HepG2 (cell line): ENCODE measurements at regions not wholly inside any gene's neighbourhood (a gene's known extent, or its start where the extent isn't known, plus 50 kb on each side); places are given as distances from the start of the nearest gene placed in this dataset.

Experiments used
- BCL6 ChIP-seq: IDR thresholded peaks from 2 replicates; pipeline ENCODE4 v1.6.1; 2016; ENCODE audit warnings: missing genetic modification reagents, missing compliant biosample characterization
- EHMT2 ChIP-seq: fragments of 200-600 bp; sonication (generic); IDR thresholded peaks from 2 replicates; pipeline ENCODE4 v1.7.0; 2017; ENCODE audit warnings: antibody characterized with exemption, low read depth, low read length, borderline replicate concordance
- ELF1 ChIP-seq: sonication (generic); formaldehyde crosslinking; IDR thresholded peaks from 2 replicates; pipeline ENCODE4 v1.4.0; 2020; ENCODE audit warnings: missing genetic modification reagents
- ERF ChIP-seq: IDR thresholded peaks from 2 replicates; pipeline ENCODE4 v1.6.1; 2018; ENCODE audit warnings: missing biosample characterization, missing genetic modification reagents
- FOXJ3 ChIP-seq: sonication (generic); formaldehyde crosslinking; IDR thresholded peaks from 2 replicates; pipeline ENCODE4 v1.4.0; 2020; ENCODE audit warnings: missing genetic modification reagents, mild to moderate bottlenecking, borderline replicate concordance
- KDM3A ChIP-seq: IDR thresholded peaks from 2 replicates; pipeline ENCODE4 v1.6.1; 2018; ENCODE audit warnings: low read depth, missing compliant biosample characterization
- MED13 ChIP-seq: sonication (generic); formaldehyde crosslinking; IDR thresholded peaks from 2 replicates; pipeline ENCODE4 v1.5.0; 2020; ENCODE audit warnings: missing genetic modification reagents
- MIER2 ChIP-seq: IDR thresholded peaks from 2 replicates; pipeline ENCODE4 v1.6.1; 2016; ENCODE audit warnings: missing biosample characterization, missing genetic modification reagents
- NCOA5 ChIP-seq: sonication (generic); formaldehyde crosslinking; IDR thresholded peaks from 2 replicates; pipeline ENCODE4 v1.4.0; 2020; ENCODE audit warnings: missing genetic modification reagents
- PPARG ChIP-seq: conservative IDR thresholded peaks from 2 replicates; pipeline ENCODE4 v1.6.1; 2016; ENCODE audit warnings: missing biosample characterization, missing genetic modification reagents
- RARA ChIP-seq: IDR thresholded peaks from 2 replicates; pipeline ENCODE4 v1.6.1; 2016; ENCODE audit warnings: missing genetic modification reagents, missing compliant biosample characterization
- RFXAP ChIP-seq: sonication (generic); formaldehyde crosslinking; IDR thresholded peaks from 2 replicates; pipeline ENCODE4 v1.4.0; 2020; ENCODE audit warnings: missing genetic modification reagents, borderline replicate concordance
- SALL2 ChIP-seq: sonication (generic); formaldehyde crosslinking; IDR thresholded peaks from 2 replicates; pipeline ENCODE4 v1.8.1; 2023; ENCODE audit warnings: mild to moderate bottlenecking, missing genetic modification reagents, inconsistent platforms
- SAP130 ChIP-seq: IDR thresholded peaks from 2 replicates; pipeline ENCODE4 v1.6.1; 2016; ENCODE audit warnings: low read depth
- SNAPC2 ChIP-seq: sonication (generic); formaldehyde crosslinking; IDR thresholded peaks from 2 replicates; pipeline ENCODE4 v1.8.1; 2022; ENCODE audit warnings: mild to moderate bottlenecking, missing genetic modification reagents
- SOX13 ChIP-seq, 3 experiments: fragments of 450-650 bp in 1 of 3; sonication (generic) in 1 of 3; formaldehyde crosslinking in 1 of 3; IDR thresholded peaks in 2 of 3; conservative IDR thresholded peaks in 1 of 3; 2 replicates each; pipeline versions ENCODE4 v1.5.0 to v1.6.1; 2016 to 2020; ENCODE audit warnings: antibody characterized with exemption in 1 of 3, mild to moderate bottlenecking in 1 of 3, missing compliant biosample characterization in 1 of 3, missing genetic modification reagents in 1 of 3, moderate library complexity in 1 of 3
- SOX5 ChIP-seq: IDR thresholded peaks from 2 replicates; pipeline ENCODE4 v1.6.1; 2016; ENCODE audit warnings: borderline replicate concordance
- THYN1 ChIP-seq: sonication (generic); formaldehyde crosslinking; IDR thresholded peaks from 2 replicates; pipeline ENCODE4 v1.8.1; 2023; ENCODE audit warnings: low read depth, mild to moderate bottlenecking, moderate library complexity, missing genetic modification reagents, borderline replicate concordance
- WIZ ChIP-seq: sonication (generic); formaldehyde crosslinking; IDR thresholded peaks from 2 replicates; pipeline ENCODE4 v1.5.1; 2020; ENCODE audit warnings: mild to moderate bottlenecking, missing genetic modification reagents
- ZNF232 ChIP-seq: sonication (generic); formaldehyde crosslinking; IDR thresholded peaks from 2 replicates; pipeline ENCODE4 v1.4.0; 2020; ENCODE audit warnings: missing genetic modification reagents, borderline replicate concordance
- ZNF354B ChIP-seq: sonication (generic); formaldehyde crosslinking; IDR thresholded peaks from 2 replicates; pipeline ENCODE4 v1.8.0; 2022; ENCODE audit warnings: mild to moderate bottlenecking, missing genetic modification reagents
- ZNF792 ChIP-seq: IDR thresholded peaks from 2 replicates; pipeline ENCODE4 v1.6.1; 2016
- ZSCAN12 ChIP-seq: sonication (generic); formaldehyde crosslinking; IDR thresholded peaks from 2 replicates; pipeline ENCODE4 v1.9.0; 2021; ENCODE audit warnings: mild to moderate bottlenecking, missing genetic modification reagents
- TF ChIP-seq, protein P1 (sequence below): sonication (generic); formaldehyde crosslinking; IDR thresholded peaks from 2 replicates; pipeline ENCODE4 v1.4.0; 2020; ENCODE audit warnings: missing genetic modification reagents
- TF ChIP-seq, protein P2 (sequence below): sonication (generic); formaldehyde crosslinking; IDR thresholded peaks from 2 replicates; pipeline ENCODE4 v1.5.0; 2020; ENCODE audit warnings: missing genetic modification reagents
- TF ChIP-seq, protein P3 (sequence below): IDR thresholded peaks from 2 replicates; pipeline ENCODE4 v1.6.1; 2016
- TF ChIP-seq, protein P4 (sequence below): sonication (generic); formaldehyde crosslinking; IDR thresholded peaks from 2 replicates; pipeline ENCODE4 v1.4.0; 2020; ENCODE audit warnings: missing genetic modification reagents

DNA sequence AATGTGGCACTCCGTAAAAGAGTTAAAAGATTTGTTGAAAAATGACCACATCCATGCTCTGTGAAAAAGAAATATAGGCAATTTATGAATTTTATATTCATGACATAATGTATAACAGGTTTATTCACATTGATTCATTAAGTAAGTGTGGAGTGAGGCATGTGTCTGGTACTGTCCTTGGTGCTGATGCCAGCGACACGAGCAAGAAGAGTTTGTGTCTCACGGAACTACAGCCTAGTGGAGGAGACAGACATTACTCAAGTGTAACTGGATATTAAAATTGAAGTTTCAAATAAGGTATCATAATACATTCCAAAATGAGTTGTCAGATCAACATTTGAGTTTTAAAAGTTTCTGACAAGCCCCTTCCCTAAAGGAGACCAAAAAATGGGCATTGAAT, 122.7 kb upstream of the PRNP start (continued):
- TF ChIP-seq THYN1 (no peak), ZNF232 (CRISPR knock-in tag) (peak; percentile 45; the same call in 1 of the 2 replicates), SNAPC2 (no peak), ZSCAN12 (CRISPR knock-in tag) (0 out of 2 replicates have a peak, but pooled peaks have one; percentile 64), ERF (CRISPR knock-in tag) (0 out of 2 replicates have a peak, but pooled peaks have one; percentile 33), MIER2 (CRISPR knock-in tag) (peak; percentile 99), BCL6 (CRISPR knock-in tag) (0 out of 2 replicates have a peak, but pooled peaks have one; percentile 12), WIZ (peak; percentile 91; the same call in 1 of the 2 replicates), EHMT2 (peak; percentile 97), SALL2 (CRISPR knock-in tag) (0 out of 2 replicates have a peak, but pooled peaks have one; percentile 29), ZNF354B (CRISPR knock-in tag) (no peak), MED13 (CRISPR knock-in tag) (no peak), FOXJ3 (CRISPR knock-in tag) (no peak), NCOA5 (CRISPR knock-in tag) (no peak), PPARG (CRISPR knock-in tag) (0 out of 2 replicates have a peak, but pooled peaks have one; percentile 33), ZNF792 (CRISPR knock-in tag) (0 out of 2 replicates have a peak, but pooled peaks have one; percentile 43), RARA (peak; percentile 45; the same call in 1 of the 2 replicates), ELF1 (CRISPR knock-in tag) (no peak), SOX13 (IDR thresholded peaks at IDR 0.05) (no peak), SOX13 (CRISPR knock-in tag; conservative IDR thresholded peaks at IDR 0.05 in 1 of 2, IDR thresholded peaks at IDR 0.05 in 1 of 2) (0 out of 4 replicates have a peak, but pooled peaks of 1 of the 2 experiments have one; percentile 17), RFXAP (CRISPR knock-in tag) (0 out of 2 replicates have a peak, but pooled peaks have one; percentile 26), SOX5 (CRISPR knock-in tag) (peak; percentile 29; the same call in 1 of the 2 replicates), SAP130 (peak; percentile 48; the same call in 1 of the 2 replicates), KDM3A (CRISPR knock-in tag) (no peak)
- TF ChIP-seq, protein P1, sequence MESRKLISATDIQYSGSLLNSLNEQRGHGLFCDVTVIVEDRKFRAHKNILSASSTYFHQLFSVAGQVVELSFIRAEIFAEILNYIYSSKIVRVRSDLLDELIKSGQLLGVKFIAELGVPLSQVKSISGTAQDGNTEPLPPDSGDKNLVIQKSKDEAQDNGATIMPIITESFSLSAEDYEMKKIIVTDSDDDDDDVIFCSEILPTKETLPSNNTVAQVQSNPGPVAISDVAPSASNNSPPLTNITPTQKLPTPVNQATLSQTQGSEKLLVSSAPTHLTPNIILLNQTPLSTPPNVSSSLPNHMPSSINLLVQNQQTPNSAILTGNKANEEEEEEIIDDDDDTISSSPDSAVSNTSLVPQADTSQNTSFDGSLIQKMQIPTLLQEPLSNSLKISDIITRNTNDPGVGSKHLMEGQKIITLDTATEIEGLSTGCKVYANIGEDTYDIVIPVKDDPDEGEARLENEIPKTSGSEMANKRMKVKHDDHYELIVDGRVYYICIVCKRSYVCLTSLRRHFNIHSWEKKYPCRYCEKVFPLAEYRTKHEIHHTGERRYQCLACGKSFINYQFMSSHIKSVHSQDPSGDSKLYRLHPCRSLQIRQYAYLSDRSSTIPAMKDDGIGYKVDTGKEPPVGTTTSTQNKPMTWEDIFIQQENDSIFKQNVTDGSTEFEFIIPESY (CRISPR knock-in tag), result no peak
- TF ChIP-seq, protein P2, sequence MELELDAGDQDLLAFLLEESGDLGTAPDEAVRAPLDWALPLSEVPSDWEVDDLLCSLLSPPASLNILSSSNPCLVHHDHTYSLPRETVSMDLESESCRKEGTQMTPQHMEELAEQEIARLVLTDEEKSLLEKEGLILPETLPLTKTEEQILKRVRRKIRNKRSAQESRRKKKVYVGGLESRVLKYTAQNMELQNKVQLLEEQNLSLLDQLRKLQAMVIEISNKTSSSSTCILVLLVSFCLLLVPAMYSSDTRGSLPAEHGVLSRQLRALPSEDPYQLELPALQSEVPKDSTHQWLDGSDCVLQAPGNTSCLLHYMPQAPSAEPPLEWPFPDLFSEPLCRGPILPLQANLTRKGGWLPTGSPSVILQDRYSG (CRISPR knock-in tag), result 0 out of 2 replicates have a peak, but pooled peaks have one; percentile 38
- TF ChIP-seq, protein P3, sequence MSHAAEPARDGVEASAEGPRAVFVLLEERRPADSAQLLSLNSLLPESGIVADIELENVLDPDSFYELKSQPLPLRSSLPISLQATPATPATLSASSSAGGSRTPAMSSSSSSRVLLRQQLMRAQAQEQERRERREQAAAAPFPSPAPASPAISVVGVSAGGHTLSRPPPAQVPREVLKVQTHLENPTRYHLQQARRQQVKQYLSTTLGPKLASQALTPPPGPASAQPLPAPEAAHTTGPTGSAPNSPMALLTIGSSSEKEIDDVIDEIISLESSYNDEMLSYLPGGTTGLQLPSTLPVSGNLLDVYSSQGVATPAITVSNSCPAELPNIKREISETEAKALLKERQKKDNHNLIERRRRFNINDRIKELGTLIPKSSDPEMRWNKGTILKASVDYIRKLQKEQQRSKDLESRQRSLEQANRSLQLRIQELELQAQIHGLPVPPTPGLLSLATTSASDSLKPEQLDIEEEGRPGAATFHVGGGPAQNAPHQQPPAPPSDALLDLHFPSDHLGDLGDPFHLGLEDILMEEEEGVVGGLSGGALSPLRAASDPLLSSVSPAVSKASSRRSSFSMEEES, result peak; percentile 64
- TF ChIP-seq, protein P4, sequence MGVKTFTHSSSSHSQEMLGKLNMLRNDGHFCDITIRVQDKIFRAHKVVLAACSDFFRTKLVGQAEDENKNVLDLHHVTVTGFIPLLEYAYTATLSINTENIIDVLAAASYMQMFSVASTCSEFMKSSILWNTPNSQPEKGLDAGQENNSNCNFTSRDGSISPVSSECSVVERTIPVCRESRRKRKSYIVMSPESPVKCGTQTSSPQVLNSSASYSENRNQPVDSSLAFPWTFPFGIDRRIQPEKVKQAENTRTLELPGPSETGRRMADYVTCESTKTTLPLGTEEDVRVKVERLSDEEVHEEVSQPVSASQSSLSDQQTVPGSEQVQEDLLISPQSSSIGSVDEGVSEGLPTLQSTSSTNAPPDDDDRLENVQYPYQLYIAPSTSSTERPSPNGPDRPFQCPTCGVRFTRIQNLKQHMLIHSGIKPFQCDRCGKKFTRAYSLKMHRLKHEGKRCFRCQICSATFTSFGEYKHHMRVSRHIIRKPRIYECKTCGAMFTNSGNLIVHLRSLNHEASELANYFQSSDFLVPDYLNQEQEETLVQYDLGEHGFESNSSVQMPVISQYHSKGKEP, result 0 out of 2 replicates have a peak, but pooled peaks have one; percentile 68
